ENCODE measurements at regions not wholly inside any gene's neighbourhood (a gene's known extent, or its start where the extent isn't known, plus 50 kb on each side); places are given as distances from the start of the nearest gene placed in this dataset.
"Not testable (repeated sequence)": the region's sequence is repeated elsewhere in the genome, so short reads cannot be mapped to it uniquely, and the experiment has no call there.

GRCh38 chr1:148386031-148386398, 97.1 kb downstream of the PPIAL4G start:
- DNase-seq (ENCODE audit: low read depth): not testable (repeated sequence)

GRCh38 chr1:148385371-148386030, 97.6 kb downstream of the PPIAL4G start:
- no peak for DNase-seq (ENCODE audit: low read depth)

- DNase-seq (ENCODE audit: low read depth): no peak
Measured at GRCh38 chr1:148383966-148384365, 99.1 kb downstream of the PPIAL4G start.

- no peak for DNase-seq (ENCODE audit: low read depth)
Measured at GRCh38 chr1:148379697-148380096, 103.4 kb downstream of the PPIAL4G start.

- no peak for DNase-seq (ENCODE audit: low read depth)
Measured at GRCh38 chr1:148379170-148379500, 104.0 kb downstream of the PPIAL4G start.

GRCh38 chr1:148377992-148378391, 105.1 kb downstream of the PPIAL4G start:
- not testable (repeated sequence) for DNase-seq (ENCODE audit: low read depth)

GRCh38 chr1:148377045-148377444, 106.1 kb downstream of the PPIAL4G start:
- DNase-seq (ENCODE audit: low read depth): not testable (repeated sequence)

GRCh38 chr1:148374101-148374500, 109.0 kb downstream of the PPIAL4G start:
- DNase-seq (ENCODE audit: low read depth): no peak

- DNase-seq (ENCODE audit: low read depth): no peak
Measured at GRCh38 chr1:148373192-148373925, 109.7 kb downstream of the PPIAL4G start.

GRCh38 chr1:148372731-148373130, 110.4 kb downstream of the PPIAL4G start:
- no peak for DNase-seq (ENCODE audit: low read depth)

- DNase-seq (ENCODE audit: low read depth): not testable (repeated sequence)
Measured at GRCh38 chr1:148372051-148372726, 110.9 kb downstream of the PPIAL4G start.

- peak; percentile 35 for DNase-seq (ENCODE audit: low read depth)
Measured at GRCh38 chr1:148371551-148371994, 111.5 kb downstream of the PPIAL4G start.

- DNase-seq (ENCODE audit: low read depth): not testable (repeated sequence)
Measured at GRCh38 chr1:148370661-148371060, 112.4 kb downstream of the PPIAL4G start.

GRCh38 chr1:148367596-148367995, 115.5 kb downstream of the PPIAL4G start:
- no peak for DNase-seq (ENCODE audit: low read depth)

- not testable (repeated sequence) for DNase-seq (ENCODE audit: low read depth)
Measured at GRCh38 chr1:148366136-148366753, 116.9 kb downstream of the PPIAL4G start.

- DNase-seq (ENCODE audit: low read depth): not testable (repeated sequence)
Measured at GRCh38 chr1:148365151-148365550, 118.0 kb downstream of the PPIAL4G start.

GRCh38 chr1:148363979-148364378, 119.1 kb downstream of the PPIAL4G start:
- DNase-seq (ENCODE audit: low read depth): not testable (repeated sequence)

- DNase-seq (ENCODE audit: low read depth): no peak
Measured at GRCh38 chr1:148363439-148363810, 119.7 kb downstream of the PPIAL4G start.

- DNase-seq (ENCODE audit: low read depth): no peak
Measured at GRCh38 chr1:148362626-148363438, 120.3 kb downstream of the PPIAL4G start.

GRCh38 chr1:148362216-148362611, 120.9 kb downstream of the PPIAL4G start:
- DNase-seq (ENCODE audit: low read depth): no peak

- peak; percentile 13 for DNase-seq (ENCODE audit: low read depth)
Measured at GRCh38 chr1:148361427-148362215, 121.5 kb downstream of the PPIAL4G start.
